T-helper 1 cell treated with Interleukin-12 subunit alpha and Interleukin-12 subunit beta and Interleukin-4 antibody, amounts not matched to agents 30 ng/mL and 1 ng/mL, for 36 hours (primary cell): ENCODE measurements at regions not wholly inside any gene's neighbourhood (a gene's known extent, or its start where the extent isn't known, plus 50 kb on each side); places are given as distances from the start of the nearest gene placed in this dataset.

ENCODE experiments used
- intact Hi-C: fragments of 100-400 bp; cut with micrococcal nuclease; formaldehyde crosslinking; loops from one replicate; pipeline ENCODE4 v1.15.1; 2024

- intact Hi-C loops: no loop called here
Observed at GRCh38 chr12:123100882-123101281, 50.0 kb downstream of the PITPNM2 start.

GRCh38 chr12:123100450-123100849 lies 50.4 kb downstream of the PITPNM2 start:
- intact Hi-C loops: no loop called here

- intact Hi-C loops: no loop called here
Observed at GRCh38 chr12:123099560-123100192, 51.2 kb downstream of the PITPNM2 start.

GRCh38 chr12:123098780-123099179 lies 52.1 kb downstream of the PITPNM2 start:
- intact Hi-C loops: no loop called here

GRCh38 chr12:123097561-123098084 lies 53.3 kb downstream of the PITPNM2 start:
- intact Hi-C loops: no loop called here

GRCh38 chr12:123096741-123097140 lies 54.1 kb downstream of the PITPNM2 start:
- intact Hi-C loops: no loop called here

GRCh38 chr12:123096182-123096581 lies 54.7 kb downstream of the PITPNM2 start:
- intact Hi-C loops: no loop called here

GRCh38 chr12:123095078-123095881 lies 55.6 kb downstream of the PITPNM2 start:
- intact Hi-C loops: no loop called here

- intact Hi-C loops: no loop called here
Observed at GRCh38 chr12:123094349-123095077, 56.4 kb downstream of the PITPNM2 start.

GRCh38 chr12:123092866-123093265 lies 58.0 kb downstream of the PITPNM2 start:
- intact Hi-C loops: no loop called here

- intact Hi-C loops: no loop called here
Observed at GRCh38 chr12:123091230-123092150, 59.4 kb downstream of the PITPNM2 start.

GRCh38 chr12:123089631-123090353 lies 61.1 kb downstream of the PITPNM2 start:
- intact Hi-C loops: no loop called here

- intact Hi-C loops: no loop called here
Observed at GRCh38 chr12:123089140-123089539, 61.8 kb downstream of the PITPNM2 start.

- intact Hi-C loops: no loop called here
Observed at GRCh38 chr12:123085730-123086487, 65.0 kb downstream of the PITPNM2 start.

- intact Hi-C loops: no loop called here
Observed at GRCh38 chr12:123085066-123085465, 65.8 kb downstream of the PITPNM2 start.

- intact Hi-C loops: no loop called here
Observed at GRCh38 chr12:123083661-123084571, 67.0 kb downstream of the PITPNM2 start.

- intact Hi-C loops: no loop called here
Observed at GRCh38 chr12:123080634-123081033, 70.3 kb downstream of the PITPNM2 start.

GRCh38 chr12:123078531-123079155 lies 72.2 kb downstream of the PITPNM2 start:
- intact Hi-C loops: loop anchor here (5.0 kb wide), 2 partner anchors 181 to 1866 kb away; partner anchors contain the start of genes P2RX4 and VPS37B
